SU-DHL-6 (cell line): ENCODE measurements at regions not wholly inside any gene's neighbourhood (a gene's known extent, or its start where the extent isn't known, plus 50 kb on each side); places are given as distances from the start of the nearest gene placed in this dataset.

Source experiments
- CTCF ChIP-seq: fragments of 200-600 bp; sonication (generic); IDR thresholded peaks from one replicate; pipeline ENCODE4 v1.5.1; 2017; ENCODE audit warnings: antibody characterized with exemption, mild to moderate bottlenecking, low read length, moderate library complexity; ENCODE audit not compliant: insufficient read depth, poor library complexity, severe bottlenecking
- EZH2phosphoT487 ChIP-seq: fragments of 200-600 bp; sonication (generic), shearing (Covaris generic); conservative IDR thresholded peaks from 2 replicates; pipeline ENCODE4 v1.6.1; 2018; ENCODE audit warnings: mild to moderate bottlenecking, antibody characterized with exemption, low read length, moderate library complexity, mixed read lengths

- TF ChIP-seq CTCF (no peak), EZH2phosphoT487 (no peak)
These were observed 1050.8 kb downstream of the C4orf33 start for GRCh38 chr4:130146773-130147172.
